ENCODE measurements at regions not wholly inside any gene's neighbourhood (a gene's known extent, or its start where the extent isn't known, plus 50 kb on each side); places are given as distances from the start of the nearest gene placed in this dataset.
"Not testable (repeated sequence)": the region's sequence is repeated elsewhere in the genome, so short reads cannot be mapped to it uniquely, and the experiment has no call there.

GRCh38 chr4:61011051-61011450, 189.1 kb upstream of the ADGRL3 start:
- no peak for TF ChIP-seq CTCF (conservative IDR thresholded peaks at IDR 0.05; ENCODE audit: low read depth, low read length)
- H3K4me3 ChIP-seq (ENCODE audit: low read length) = no peak overlapping the region
- no peak for DNase-seq (ENCODE audit: low read depth)

- not testable (repeated sequence) for DNase-seq (ENCODE audit: low read depth); H3K4me3 ChIP-seq (ENCODE audit: low read length)
Observed at GRCh38 chr4:61011936-61012335, 188.2 kb upstream of the ADGRL3 start.

- no peak overlapping the region for H3K4me3 ChIP-seq (ENCODE audit: low read length)
- DNase-seq (ENCODE audit: low read depth) = no peak
- no peak for TF ChIP-seq CTCF (conservative IDR thresholded peaks at IDR 0.05; ENCODE audit: low read depth, low read length)
Observed at GRCh38 chr4:61024610-61025009, 175.5 kb upstream of the ADGRL3 start.

GRCh38 chr4:61027939-61028338, 172.2 kb upstream of the ADGRL3 start:
- no peak for TF ChIP-seq CTCF (conservative IDR thresholded peaks at IDR 0.05; ENCODE audit: low read depth, low read length)
- no peak for DNase-seq (ENCODE audit: low read depth)
- H3K4me3 ChIP-seq (ENCODE audit: low read length) = no peak overlapping the region

- no peak for DNase-seq (ENCODE audit: low read depth)
- H3K4me3 ChIP-seq (ENCODE audit: low read length) = no peak overlapping the region
- no peak for TF ChIP-seq CTCF (conservative IDR thresholded peaks at IDR 0.05; ENCODE audit: low read depth, low read length)
Observed at GRCh38 chr4:61036071-61036684, 163.9 kb upstream of the ADGRL3 start.

GRCh38 chr4:61041527-61041926, 158.6 kb upstream of the ADGRL3 start:
- DNase-seq (ENCODE audit: low read depth) = no peak
- no peak overlapping the region for H3K4me3 ChIP-seq (ENCODE audit: low read length)
- no peak for TF ChIP-seq CTCF (conservative IDR thresholded peaks at IDR 0.05; ENCODE audit: low read depth, low read length)

GRCh38 chr4:61044837-61045236, 155.3 kb upstream of the ADGRL3 start:
- TF ChIP-seq CTCF (conservative IDR thresholded peaks at IDR 0.05; ENCODE audit: low read depth, low read length) = no peak

GRCh38 chr4:61049018-61049417, 151.1 kb upstream of the ADGRL3 start:
- TF ChIP-seq CTCF (conservative IDR thresholded peaks at IDR 0.05; ENCODE audit: low read depth, low read length) = no peak
- DNase-seq (ENCODE audit: low read depth) = no peak
- no peak overlapping the region for H3K4me3 ChIP-seq (ENCODE audit: low read length)

More at GRCh38 chr4:61044837-61045236, 155.3 kb upstream of the ADGRL3 start:
- H3K4me3 ChIP-seq (ENCODE audit: low read length) = no peak overlapping the region
- DNase-seq (ENCODE audit: low read depth) = no peak

Data from retinal pigment epithelial cell (primary cell).